OCI-LY3 (cell line): ENCODE measurements at regions not wholly inside any gene's neighbourhood (a gene's known extent, or its start where the extent isn't known, plus 50 kb on each side); places are given as distances from the start of the nearest gene placed in this dataset.

Experiments used
- EZH2phosphoT487 ChIP-seq: fragments of 200-600 bp; shearing (Covaris generic); IDR thresholded peaks from 2 replicates; pipeline ENCODE4 v1.6.1; 2018; ENCODE audit warnings: antibody characterized with exemption, mixed run types, low read depth
- TF ChIP-seq, protein P1 (sequence below): fragments of 200-600, 300-600 bp; sonication (generic); IDR thresholded peaks from 2 replicates; pipeline ENCODE4 v1.5.1; 2014; ENCODE audit warnings: antibody characterized with exemption, low read length, low read depth

DNA sequence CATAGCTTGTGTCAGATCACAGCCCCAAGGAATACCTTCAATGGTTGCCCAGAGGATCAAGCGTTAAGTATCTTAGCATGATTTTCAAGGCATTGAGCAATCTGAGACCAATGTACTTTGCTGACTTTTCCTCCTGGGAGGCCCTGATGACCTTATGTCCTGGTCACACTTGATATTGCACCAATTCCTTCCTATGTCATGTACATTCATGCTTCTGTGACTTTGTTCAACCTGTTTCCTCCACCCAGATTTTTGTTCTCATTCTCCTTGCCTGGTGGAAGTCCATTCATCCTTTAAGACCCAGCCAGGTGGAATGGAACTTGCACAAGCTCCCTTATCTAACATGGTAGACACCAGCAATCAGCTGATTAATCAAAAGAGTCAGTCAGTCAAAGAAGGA lies 160.8 kb downstream of the PFKFB3 start:
- TF ChIP-seq, protein P1, sequence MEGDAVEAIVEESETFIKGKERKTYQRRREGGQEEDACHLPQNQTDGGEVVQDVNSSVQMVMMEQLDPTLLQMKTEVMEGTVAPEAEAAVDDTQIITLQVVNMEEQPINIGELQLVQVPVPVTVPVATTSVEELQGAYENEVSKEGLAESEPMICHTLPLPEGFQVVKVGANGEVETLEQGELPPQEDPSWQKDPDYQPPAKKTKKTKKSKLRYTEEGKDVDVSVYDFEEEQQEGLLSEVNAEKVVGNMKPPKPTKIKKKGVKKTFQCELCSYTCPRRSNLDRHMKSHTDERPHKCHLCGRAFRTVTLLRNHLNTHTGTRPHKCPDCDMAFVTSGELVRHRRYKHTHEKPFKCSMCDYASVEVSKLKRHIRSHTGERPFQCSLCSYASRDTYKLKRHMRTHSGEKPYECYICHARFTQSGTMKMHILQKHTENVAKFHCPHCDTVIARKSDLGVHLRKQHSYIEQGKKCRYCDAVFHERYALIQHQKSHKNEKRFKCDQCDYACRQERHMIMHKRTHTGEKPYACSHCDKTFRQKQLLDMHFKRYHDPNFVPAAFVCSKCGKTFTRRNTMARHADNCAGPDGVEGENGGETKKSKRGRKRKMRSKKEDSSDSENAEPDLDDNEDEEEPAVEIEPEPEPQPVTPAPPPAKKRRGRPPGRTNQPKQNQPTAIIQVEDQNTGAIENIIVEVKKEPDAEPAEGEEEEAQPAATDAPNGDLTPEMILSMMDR: no peak
- no peak for TF ChIP-seq EZH2phosphoT487
